C4-2B (cell line): ENCODE measurements at regions not wholly inside any gene's neighbourhood (a gene's known extent, or its start where the extent isn't known, plus 50 kb on each side); places are given as distances from the start of the nearest gene placed in this dataset.

Source experiments
- CTCF ChIP-seq: fragments of 450-650 bp; conservative IDR thresholded peaks from 2 replicates; pipeline ENCODE4 v1.5.1; 2017; ENCODE audit warnings: mild to moderate bottlenecking
- ZFX ChIP-seq: fragments of 450-650 bp; IDR thresholded peaks from 2 replicates; pipeline ENCODE4 v1.6.1; 2017

GRCh38 chr4:53720776-53721175 lies 129.5 kb upstream of the LNX1 start:
- TF ChIP-seq CTCF (no peak), ZFX (no peak)
